Astrocyte of the spinal cord (primary cell): ENCODE measurements at regions not wholly inside any gene's neighbourhood (a gene's known extent, or its start where the extent isn't known, plus 50 kb on each side); places are given as distances from the start of the nearest gene placed in this dataset.

Source experiments
- DNase-seq: peaks from one replicate; pipeline ENCODE4 v3.0.0; 2011; ENCODE audit warnings: low read depth, low spot score
- H3K4me3 ChIP-seq: 2 replicates; pipeline ENCODE4 v1.5.1; 2011; ENCODE audit warnings: low read depth, mild to moderate bottlenecking, low read length, moderate library complexity
- CTCF ChIP-seq: IDR thresholded peaks from 2 replicates; pipeline ENCODE4 v1.5.1; 2012; ENCODE audit warnings: low read depth, mild to moderate bottlenecking, low read length, inconsistent platforms
- in situ Hi-C: cut with HindIII; loops from 2 replicates; pipeline ENCODE4 v1.10.0; 2017; ENCODE audit warnings: low sequenced_read_pairs

GRCh38 chr9:38271666-38272241, 120.7 kb upstream of the ALDH1B1 start:
- no peak for TF ChIP-seq CTCF
- no peak for DNase-seq

GRCh38 chr9:38269775-38270174, 122.7 kb upstream of the ALDH1B1 start:
- TF ChIP-seq CTCF = no peak
- in situ Hi-C loops = no loop called here
- DNase-seq = no peak
- H3K4me3 ChIP-seq = no peak overlapping the region

More at GRCh38 chr9:38271666-38272241, 120.7 kb upstream of the ALDH1B1 start:
- H3K4me3 ChIP-seq = no peak overlapping the region
- in situ Hi-C loops = no loop called here

- DNase-seq = peak; percentile 42
- in situ Hi-C loops = no loop called here
- TF ChIP-seq CTCF = peak; percentile 28
- H3K4me3 ChIP-seq = no peak overlapping the region
Observed at GRCh38 chr9:38263532-38263931, 129.0 kb upstream of the ALDH1B1 start.

DNA sequence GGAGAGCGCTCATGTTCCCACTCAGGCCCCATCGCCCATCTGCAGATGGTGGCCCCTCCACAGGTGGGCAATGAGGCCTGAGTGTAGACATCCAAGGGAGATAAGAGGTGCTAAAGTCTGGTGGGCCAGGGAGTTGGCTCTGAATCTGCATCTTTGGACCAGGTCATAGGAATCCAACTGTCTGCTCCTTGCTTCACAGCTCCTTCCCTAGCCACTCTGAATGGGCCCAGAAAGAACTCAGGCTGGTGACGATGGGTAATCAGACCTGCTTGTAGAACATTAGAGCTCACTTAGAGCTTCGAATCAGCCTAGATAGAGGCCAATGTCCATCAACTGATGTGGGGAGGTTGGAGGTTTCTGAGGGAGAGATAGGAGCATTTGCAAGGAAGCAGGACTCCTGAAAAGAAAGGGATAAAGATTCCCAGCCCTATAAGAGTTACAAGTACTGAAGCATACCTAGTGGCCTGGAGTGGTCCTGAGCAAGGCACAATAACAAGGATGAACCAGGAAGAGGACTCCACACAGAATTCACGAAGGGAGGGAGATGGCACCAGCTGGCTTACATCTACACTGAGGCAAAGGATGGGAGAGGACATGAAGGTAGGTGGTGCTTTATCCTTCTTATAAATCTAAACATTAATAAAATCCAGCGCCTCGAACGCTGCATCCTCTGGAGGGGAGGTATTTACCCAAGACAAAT, 132.8 kb upstream of the ALDH1B1 start:
- in situ Hi-C loops = no loop called here
- no peak overlapping the region for H3K4me3 ChIP-seq
- no peak for TF ChIP-seq CTCF
- no peak for DNase-seq

- no peak for DNase-seq
- no peak for TF ChIP-seq CTCF
- no peak overlapping the region for H3K4me3 ChIP-seq
- in situ Hi-C loops = no loop called here
Observed at GRCh38 chr9:38259056-38259455, 133.4 kb upstream of the ALDH1B1 start.

DNA sequence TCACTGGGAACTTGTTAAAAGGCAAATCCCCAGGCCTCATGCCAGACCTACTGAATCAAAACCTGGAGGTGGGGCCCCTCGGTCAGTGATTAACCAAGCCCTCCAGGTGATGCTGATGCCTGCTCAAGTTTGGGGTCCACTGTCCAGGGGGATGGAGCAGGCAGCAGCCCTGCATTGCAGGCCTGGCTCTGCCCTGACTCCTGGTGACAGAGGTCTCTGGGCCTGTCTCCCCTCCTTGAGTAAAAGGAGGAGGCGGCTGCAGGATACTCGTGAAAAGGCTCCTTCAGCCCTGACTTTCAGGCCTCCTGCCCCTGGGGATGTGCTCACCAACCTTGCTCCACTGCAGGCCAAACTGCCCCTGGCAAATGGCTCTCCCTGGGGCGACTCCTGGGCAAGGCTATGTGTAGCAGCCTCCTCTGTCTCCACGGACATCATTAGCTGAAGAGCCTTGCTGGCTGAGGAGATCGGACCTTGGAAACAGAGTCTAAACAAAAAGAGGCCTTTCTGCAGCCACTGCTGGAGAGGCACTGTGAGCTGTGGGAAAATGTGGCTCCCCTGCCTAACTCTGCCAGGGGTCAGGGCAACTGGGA, 134.8 kb upstream of the ALDH1B1 start:
- H3K4me3 ChIP-seq = no peak overlapping the region
- no peak for TF ChIP-seq CTCF
- in situ Hi-C loops = no loop called here
- no peak for DNase-seq
